Tibial artery (tissue), 4 donors: ENCODE measurements at regions not wholly inside any gene's neighbourhood (a gene's known extent, or its start where the extent isn't known, plus 50 kb on each side); places are given as distances from the start of the nearest gene placed in this dataset.

ENCODE experiments used
- DNase-seq, 2 donors: peaks; one replicate each; pipeline ENCODE4 v3.0.0-alpha.2; 2019
- H3K27ac ChIP-seq, 2 donors: fragments of 200-600 bp; sonication (generic) in 1 of 2; 1 replicate in 1 of 2; 2 replicates in 1 of 2; pipeline ENCODE4 v1.5.1; 2018 to 2019; ENCODE audit warnings: mild to moderate bottlenecking in 1 of 2
- H3K27me3 ChIP-seq, 2 donors: fragments of 200-600 bp; sonication (generic) in 1 of 2; one replicate each; pipeline versions ENCODE4 v1.5.1 to v1.6.0; 2016 to 2019
- H3K36me3 ChIP-seq, 3 donors: fragments of 200-600 bp; sonication (generic) in 2 of 3; one replicate each; pipeline ENCODE4 v1.5.1; 2016 to 2019; ENCODE audit warnings: mild to moderate bottlenecking in 2 of 3
- H3K4me1 ChIP-seq, 4 donors: fragments of 200-600 bp; sonication (generic) in 2 of 4; 1 replicate in 3 of 4; 2 replicates in 1 of 4; pipeline ENCODE4 v1.5.1; 2016 to 2019
- H3K4me3 ChIP-seq, 2 donors: fragments of 200-600 bp; sonication (generic) in 1 of 2; 1 replicate in 1 of 2; 2 replicates in 1 of 2; pipeline ENCODE4 v1.5.1; 2018 to 2019; ENCODE audit warnings: mild to moderate bottlenecking in 2 of 2
- H3K9me3 ChIP-seq, 3 donors: fragments of 200-600 bp; sonication (generic) in 1 of 3; one replicate each; pipeline ENCODE4 v1.5.1; 2016 to 2019
- CTCF ChIP-seq, 2 experiments: fragments of 200-600 bp in 1 of 2; fragments of 450-650 bp in 1 of 2; IDR thresholded peaks; one replicate each; pipeline ENCODE4 v1.5.1; 2017 to 2019; ENCODE audit warnings: antibody characterized with exemption in 2 of 2, mild to moderate bottlenecking in 1 of 2, moderate library complexity in 1 of 2
- intact Hi-C: fragments of 100-400 bp; cut with DNase I; formaldehyde crosslinking; loops from one replicate; pipeline ENCODE4 v1.15.0; 2023; ENCODE audit warnings: low total_unique reads

GRCh38 chr11:134702827-134703226 lies 290.8 kb upstream of the B3GAT1 start:
- Histone ChIP-seq H3K27ac (no peak overlapping the region), H3K4me1 (no peaks in the 10 kb centered on the region), H3K27me3 (peaks cover 0 to 6% of the 10 kb centered on the region in 2 donors), H3K9me3 (no peaks in the 10 kb centered on the region), H3K36me3 (no peaks in the 10 kb centered on the region), H3K4me3 (no peak overlapping the region)
- no peak for DNase-seq
- no peak for TF ChIP-seq CTCF (IDR thresholded peaks at IDR 0.05)
- intact Hi-C loops: no loop called here

GRCh38 chr11:134701564-134702165 lies 289.6 kb upstream of the B3GAT1 start:
- no peak for TF ChIP-seq CTCF (IDR thresholded peaks at IDR 0.05)
- intact Hi-C loops: no loop called here
- Histone ChIP-seq H3K9me3 (no peaks in the 10 kb centered on the region), H3K4me1 (no peaks in the 10 kb centered on the region), H3K27ac (no peak overlapping the region), H3K27me3 (peaks cover 0 to 6% of the 10 kb centered on the region in 2 donors), H3K36me3 (no peaks in the 10 kb centered on the region), H3K4me3 (no peak overlapping the region)
- no peak for DNase-seq

GRCh38 chr11:134700101-134700640 lies 288.1 kb upstream of the B3GAT1 start:
- intact Hi-C loops: no loop called here
- DNase-seq: no peak
- H3K4me3 ChIP-seq: no peak overlapping the region
- no peak overlapping the region for H3K27ac ChIP-seq
- H3K36me3 ChIP-seq: no peaks in the 10 kb centered on the region
- H3K27me3 ChIP-seq: peaks cover 0 to 6% of the 10 kb centered on the region in 2 donors
- no peak for TF ChIP-seq CTCF (IDR thresholded peaks at IDR 0.05)
- H3K4me1 ChIP-seq: no peaks in the 10 kb centered on the region
- H3K9me3 ChIP-seq: no peaks in the 10 kb centered on the region

- no peak overlapping the region for H3K27ac ChIP-seq
- H3K4me3 ChIP-seq: no peak overlapping the region
- H3K9me3 ChIP-seq: no peaks in the 10 kb centered on the region
- H3K27me3 ChIP-seq: peaks cover 0 to 9% of the 10 kb centered on the region in 2 donors
- TF ChIP-seq CTCF (IDR thresholded peaks at IDR 0.05): no peak
- H3K36me3 ChIP-seq: no peaks in the 10 kb centered on the region
- DNase-seq: no peak
- intact Hi-C loops: no loop called here
- H3K4me1 ChIP-seq: no peaks in the 10 kb centered on the region
Measured at GRCh38 chr11:134696455-134696854, 284.4 kb upstream of the B3GAT1 start.

- no peak overlapping the region for H3K4me3 ChIP-seq
- DNase-seq: no peak
- H3K27me3 ChIP-seq: peaks cover 0 to 19% of the 10 kb centered on the region in 2 donors
- H3K4me1 ChIP-seq: no peaks in the 10 kb centered on the region
- TF ChIP-seq CTCF (IDR thresholded peaks at IDR 0.05): no peak
- intact Hi-C loops: no loop called here
- H3K9me3 ChIP-seq: no peaks in the 10 kb centered on the region
- H3K27ac ChIP-seq: no peak overlapping the region
- H3K36me3 ChIP-seq: no peaks in the 10 kb centered on the region
Measured at GRCh38 chr11:134691985-134692384, 279.9 kb upstream of the B3GAT1 start.
